ENCODE measurements at regions not wholly inside any gene's neighbourhood (a gene's known extent, or its start where the extent isn't known, plus 50 kb on each side); places are given as distances from the start of the nearest gene placed in this dataset.
"Not testable (repeated sequence)": the region's sequence is repeated elsewhere in the genome, so short reads cannot be mapped to it uniquely, and the experiment has no call there.

- DNase-seq: no peak
These were observed 180.2 kb downstream of the TFAP2B start for GRCh38 chr6:50998905-50999304.

GRCh38 chr6:51001399-51001798 is 182.7 kb downstream of the TFAP2B start:
- DNase-seq: no peak

GRCh38 chr6:51004380-51004779 is 185.7 kb downstream of the TFAP2B start:
- DNase-seq: no peak

GRCh38 chr6:51005779-51006178 is 187.1 kb downstream of the TFAP2B start:
- DNase-seq: no peak

- DNase-seq: no peak
These were observed 188.6 kb downstream of the TFAP2B start for GRCh38 chr6:51007237-51007636.

GRCh38 chr6:51008693-51009092 is 190.0 kb downstream of the TFAP2B start:
- not testable (repeated sequence) for DNase-seq

- no peak for DNase-seq
These were observed 194.7 kb downstream of the TFAP2B start for GRCh38 chr6:51013376-51013775.

GRCh38 chr6:51015394-51015793 is 196.7 kb downstream of the TFAP2B start:
- no peak for DNase-seq

- DNase-seq: no peak
These were observed 197.8 kb downstream of the TFAP2B start for GRCh38 chr6:51016489-51016888.

- DNase-seq: no peak
These were observed 201.1 kb downstream of the TFAP2B start for GRCh38 chr6:51019806-51020205.

GRCh38 chr6:51021171-51021570 is 202.5 kb downstream of the TFAP2B start:
- no peak for DNase-seq

- DNase-seq: no peak
These were observed 205.5 kb downstream of the TFAP2B start for GRCh38 chr6:51024126-51024525.

GRCh38 chr6:51025082-51025777 is 206.6 kb downstream of the TFAP2B start:
- DNase-seq: no peak

- no peak for DNase-seq
These were observed 208.8 kb downstream of the TFAP2B start for GRCh38 chr6:51027283-51028065.

- DNase-seq: no peak
These were observed 209.6 kb downstream of the TFAP2B start for GRCh38 chr6:51028276-51028675.

GRCh38 chr6:51029561-51029960 is 210.9 kb downstream of the TFAP2B start:
- DNase-seq: no peak

- no peak for DNase-seq
These were observed 226.9 kb downstream of the TFAP2B start for GRCh38 chr6:51045548-51045947.

- DNase-seq: no peak
These were observed 230.8 kb downstream of the TFAP2B start for GRCh38 chr6:51049288-51049982.

- peak; percentile 3 for DNase-seq
These were observed 231.6 kb downstream of the TFAP2B start for GRCh38 chr6:51049983-51050877.

GRCh38 chr6:51052716-51053115 is 234.0 kb downstream of the TFAP2B start:
- not testable (repeated sequence) for DNase-seq

GRCh38 chr6:51055316-51055715 is 236.6 kb downstream of the TFAP2B start:
- not testable (repeated sequence) for DNase-seq

GRCh38 chr6:51057296-51057695 is 238.6 kb downstream of the TFAP2B start:
- no peak for DNase-seq
